Nephron (organoid): ENCODE measurements at regions not wholly inside any gene's neighbourhood (a gene's known extent, or its start where the extent isn't known, plus 50 kb on each side); places are given as distances from the start of the nearest gene placed in this dataset.

ENCODE experiments used
- H3K27ac Mint-ChIP-seq, 3 experiments: 2 replicates each; pipeline ENCODE4 v1.8.0; 2020; ENCODE audit warnings: mixed read lengths in 3 of 3, mild to moderate bottlenecking in 2 of 3, moderate library complexity in 1 of 3
- H3K27me3 Mint-ChIP-seq: 2 replicates; pipeline ENCODE4 v1.8.0; 2021; ENCODE audit warnings: low read depth, mild to moderate bottlenecking, moderate library complexity, mixed read lengths
- H3K36me3 Mint-ChIP-seq: 2 replicates; pipeline ENCODE4 v1.8.0; 2020; ENCODE audit warnings: low read depth, mixed read lengths
- H3K4me1 Mint-ChIP-seq: 2 replicates; pipeline ENCODE4 v1.8.0; 2020; ENCODE audit warnings: mixed read lengths
- H3K4me3 Mint-ChIP-seq, 3 experiments: 2 replicates each; pipeline ENCODE4 v1.8.0; 2020; ENCODE audit warnings: mild to moderate bottlenecking in 3 of 3, mixed read lengths in 3 of 3, moderate library complexity in 2 of 3
- H3K9me3 Mint-ChIP-seq: 2 replicates; pipeline ENCODE4 v1.8.0; 2020; ENCODE audit warnings: mixed read lengths
- CTCF ChIP-seq, 3 experiments: fragments of 200-600 bp; sonication (generic); IDR thresholded peaks; one replicate each; pipeline ENCODE4 v1.5.0; 2021; ENCODE audit warnings: antibody characterized with exemption in 3 of 3; ENCODE audit not compliant: unreplicated experiment in 3 of 3

DNA sequence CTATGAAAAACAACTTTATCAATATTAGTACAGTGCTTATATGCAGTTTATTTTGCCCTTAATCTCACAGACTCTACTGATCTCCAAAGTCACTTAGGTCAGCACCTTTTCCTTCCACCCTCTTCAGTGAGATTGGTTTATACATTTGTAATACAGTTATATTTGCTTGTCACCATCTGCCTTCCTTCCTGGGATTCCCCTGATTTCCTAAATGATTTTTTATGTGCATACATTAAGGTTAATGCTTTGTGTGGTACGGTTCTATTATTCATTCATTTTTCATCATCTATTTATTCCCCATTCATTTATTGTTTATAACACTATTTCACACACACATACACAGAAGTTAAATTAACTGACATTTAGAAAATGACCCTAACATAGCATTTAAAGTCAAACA, 419.8 kb upstream of the CDH11 start:
- Mint-ChIP-seq H3K27ac (peak overlapping the region in 1 of 3 experiments; percentile 39), H3K4me1 (peaks cover 48% of the 10 kb centered on the region), H3K27me3 (no peaks in the 10 kb centered on the region), H3K36me3 (no peaks in the 10 kb centered on the region), H3K4me3 (no peak overlapping the region), H3K9me3 (peaks cover 7% of the 10 kb centered on the region)
- no peak for TF ChIP-seq CTCF (IDR thresholded peaks at IDR 0.05; ENCODE audit: unreplicated experiment in 3 of 3)

DNA sequence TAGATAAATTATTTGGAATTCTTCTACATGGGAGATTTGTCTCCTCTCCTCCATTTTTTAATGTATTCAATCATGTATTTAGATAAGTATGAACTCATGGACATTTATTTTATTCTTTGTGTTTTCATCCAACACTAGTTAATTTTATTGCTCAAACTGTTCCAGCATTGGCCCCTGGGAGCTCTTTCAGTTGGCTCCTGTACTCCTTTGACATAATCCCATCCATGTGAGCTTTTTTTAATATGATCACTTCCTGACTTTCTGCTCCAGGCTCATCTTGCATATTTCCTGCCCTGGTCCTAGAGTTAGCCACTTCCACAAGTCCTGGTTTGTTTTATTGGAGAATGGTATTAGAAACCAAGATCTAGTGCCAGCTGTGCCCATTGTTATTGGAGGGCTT, 419.0 kb upstream of the CDH11 start:
- peaks cover 41% of the 10 kb centered on the region for H3K4me1 Mint-ChIP-seq
- peaks cover 7% of the 10 kb centered on the region for H3K9me3 Mint-ChIP-seq
- H3K27ac Mint-ChIP-seq, result peak overlapping the region in 2 of 3 experiments; percentile 39 to 41
- no peak for TF ChIP-seq CTCF (IDR thresholded peaks at IDR 0.05; ENCODE audit: unreplicated experiment in 3 of 3)
- no peak overlapping the region for H3K4me3 Mint-ChIP-seq
- no peaks in the 10 kb centered on the region for H3K36me3 Mint-ChIP-seq
- H3K27me3 Mint-ChIP-seq, result no peaks in the 10 kb centered on the region

GRCh38 chr16:65538976-65539375, 417.1 kb upstream of the CDH11 start:
- Mint-ChIP-seq H3K4me3 (no peak overlapping the region), H3K27ac (peak overlapping the region; percentile 58 to 83 (median 76)), H3K4me1 (peaks cover 33% of the 10 kb centered on the region), H3K27me3 (no peaks in the 10 kb centered on the region), H3K9me3 (peaks cover 7% of the 10 kb centered on the region), H3K36me3 (no peaks in the 10 kb centered on the region)
- TF ChIP-seq CTCF (IDR thresholded peaks at IDR 0.05; ENCODE audit: unreplicated experiment in 3 of 3), result no peak

- Mint-ChIP-seq H3K27me3 (no peaks in the 10 kb centered on the region), H3K4me3 (no peak overlapping the region), H3K27ac (no peak overlapping the region), H3K36me3 (no peaks in the 10 kb centered on the region), H3K9me3 (peaks cover 7% of the 10 kb centered on the region), H3K4me1 (peaks cover 33% of the 10 kb centered on the region)
- TF ChIP-seq CTCF (IDR thresholded peaks at IDR 0.05; ENCODE audit: unreplicated experiment in 3 of 3), result no peak
These were observed 415.5 kb upstream of the CDH11 start for GRCh38 chr16:65537336-65537735.

DNA sequence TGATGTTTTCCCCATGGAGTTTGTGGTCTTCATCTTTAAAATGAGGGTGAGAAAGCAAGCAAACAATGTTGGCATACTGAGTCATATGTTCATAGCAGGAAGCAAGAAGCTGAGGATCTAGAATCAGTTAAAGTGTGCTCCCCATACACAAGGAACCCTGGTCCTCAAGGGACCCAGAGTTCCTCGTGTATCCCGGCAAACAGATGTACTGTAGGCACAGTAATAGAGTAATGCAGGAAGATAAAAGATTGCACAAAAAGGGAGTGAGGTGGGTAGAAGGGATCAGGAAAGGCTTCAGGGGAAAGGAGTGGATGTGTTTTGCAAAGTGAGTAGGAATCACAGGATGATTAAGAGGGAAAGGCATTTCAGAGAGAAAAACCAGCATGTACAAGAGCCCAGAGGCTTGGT, 412.3 kb upstream of the CDH11 start:
- H3K27me3 Mint-ChIP-seq, result no peaks in the 10 kb centered on the region
- no peaks in the 10 kb centered on the region for H3K36me3 Mint-ChIP-seq
- H3K27ac Mint-ChIP-seq, result no peak overlapping the region
- H3K4me3 Mint-ChIP-seq, result no peak overlapping the region
- H3K9me3 Mint-ChIP-seq, result peaks cover 7% of the 10 kb centered on the region
- peaks cover 20% of the 10 kb centered on the region for H3K4me1 Mint-ChIP-seq
- no peak for TF ChIP-seq CTCF (IDR thresholded peaks at IDR 0.05; ENCODE audit: unreplicated experiment in 3 of 3)

DNA sequence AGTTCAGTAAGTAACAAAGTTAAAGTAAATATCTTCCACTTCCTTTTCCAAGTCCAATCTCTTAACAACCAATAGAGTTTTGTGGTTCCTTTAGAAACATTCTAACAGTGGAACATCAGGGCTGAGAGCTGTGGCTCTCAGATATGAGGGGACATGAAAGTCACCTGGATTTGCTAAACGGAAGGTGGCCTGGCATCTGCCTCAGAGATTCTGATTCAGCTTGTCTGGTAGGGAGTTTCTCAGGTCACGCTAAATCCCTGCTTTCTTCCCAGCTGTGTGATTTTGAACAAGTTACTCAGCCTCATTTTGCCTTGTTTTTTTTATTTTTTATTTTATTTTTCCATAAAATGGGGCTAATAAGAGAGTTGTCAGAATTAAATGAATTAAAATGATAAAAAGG, 411.0 kb upstream of the CDH11 start:
- peaks cover 12% of the 10 kb centered on the region for H3K4me1 Mint-ChIP-seq
- H3K9me3 Mint-ChIP-seq, result peaks cover 8% of the 10 kb centered on the region
- no peak overlapping the region for H3K4me3 Mint-ChIP-seq

More for the DNA sequence above, 411.0 kb upstream of the CDH11 start:
- Mint-ChIP-seq H3K27me3 (no peaks in the 10 kb centered on the region), H3K27ac (peak overlapping the region in 2 of 3 experiments; percentile 58 to 68), H3K36me3 (no peaks in the 10 kb centered on the region)
- no peak for TF ChIP-seq CTCF (IDR thresholded peaks at IDR 0.05; ENCODE audit: unreplicated experiment in 3 of 3)
